ENCODE measurements at regions not wholly inside any gene's neighbourhood (a gene's known extent, or its start where the extent isn't known, plus 50 kb on each side); places are given as distances from the start of the nearest gene placed in this dataset.
A peak's percentile ranks its signal among the peaks of the same experiment; 100 is the strongest.
"Not testable (repeated sequence)": the region's sequence is repeated elsewhere in the genome, so short reads cannot be mapped to it uniquely, and the experiment has no call there.

DNA sequence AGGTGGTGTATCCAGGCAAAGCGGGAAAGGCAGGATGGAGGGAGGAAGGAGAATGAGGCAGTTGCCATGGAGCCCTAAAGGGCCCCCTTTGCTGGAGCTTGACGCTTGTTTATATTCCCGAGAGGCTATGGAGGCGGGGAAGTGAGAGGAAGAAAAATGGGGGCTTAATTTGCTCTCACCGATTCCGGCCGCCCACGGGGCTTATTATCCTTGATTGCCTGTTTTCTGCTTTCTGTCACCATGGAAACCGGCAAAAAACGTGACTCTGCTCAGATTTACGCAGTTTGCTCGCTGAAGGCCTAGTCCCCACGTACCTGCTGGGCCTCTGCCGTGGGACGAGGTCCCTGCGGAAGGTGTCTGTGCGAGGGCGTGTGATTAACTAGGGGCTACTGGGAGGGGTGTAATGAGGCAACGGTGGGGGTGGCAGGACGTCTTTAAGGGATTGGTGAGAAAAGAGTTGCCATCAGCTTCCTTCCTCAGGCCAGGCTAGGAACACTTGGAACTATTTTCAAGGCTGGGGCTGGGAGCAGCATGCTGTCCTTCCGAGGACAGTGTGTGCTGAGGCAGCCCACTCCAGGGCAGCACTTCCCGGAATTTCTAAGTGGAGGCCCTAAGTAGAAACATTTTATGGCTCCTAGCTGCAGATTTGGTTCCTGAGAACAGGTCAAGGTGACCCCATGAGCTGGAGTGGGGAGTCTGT is 110.8 kb upstream of the NDN start:
- Histone ChIP-seq H3K4me1 (ENCODE audit: insufficient read depth, low read length) (peaks cover 19% of the 10 kb centered on the region), H3K9me3 (ENCODE audit: low read length) (peaks cover 2% of the 10 kb centered on the region), H3K27me3 (ENCODE audit: insufficient read depth, low read length) (no peaks in the 10 kb centered on the region), H3K4me3 (ENCODE audit: low read length) (peak overlapping the region; percentile 25), H3K36me3 (ENCODE audit: insufficient read depth, low read length) (no peaks in the 10 kb centered on the region), H2AFZ (ENCODE audit: low read depth, low read length) (no peak overlapping the region)

GRCh38 chr15:23801881-23802280 is 114.8 kb upstream of the NDN start:
- Histone ChIP-seq H3K9me3 (ENCODE audit: low read length) (no peaks in the 10 kb centered on the region), H2AFZ (ENCODE audit: low read depth, low read length) (no peak overlapping the region), H3K4me1 (ENCODE audit: insufficient read depth, low read length) (peaks cover 16% of the 10 kb centered on the region), H3K36me3 (ENCODE audit: insufficient read depth, low read length) (no peaks in the 10 kb centered on the region), H3K27me3 (ENCODE audit: insufficient read depth, low read length) (no peaks in the 10 kb centered on the region), H3K4me3 (ENCODE audit: low read length) (no peak overlapping the region)

- H3K4me1 ChIP-seq (ENCODE audit: insufficient read depth, low read length); H3K27me3 ChIP-seq (ENCODE audit: insufficient read depth, low read length); H3K9me3 ChIP-seq (ENCODE audit: low read length); H3K36me3 ChIP-seq (ENCODE audit: insufficient read depth, low read length); H3K4me3 ChIP-seq (ENCODE audit: low read length); H2AFZ ChIP-seq (ENCODE audit: low read depth, low read length): not testable (repeated sequence)
Measured at GRCh38 chr15:23802896-23803435, 115.9 kb upstream of the NDN start.

DNA sequence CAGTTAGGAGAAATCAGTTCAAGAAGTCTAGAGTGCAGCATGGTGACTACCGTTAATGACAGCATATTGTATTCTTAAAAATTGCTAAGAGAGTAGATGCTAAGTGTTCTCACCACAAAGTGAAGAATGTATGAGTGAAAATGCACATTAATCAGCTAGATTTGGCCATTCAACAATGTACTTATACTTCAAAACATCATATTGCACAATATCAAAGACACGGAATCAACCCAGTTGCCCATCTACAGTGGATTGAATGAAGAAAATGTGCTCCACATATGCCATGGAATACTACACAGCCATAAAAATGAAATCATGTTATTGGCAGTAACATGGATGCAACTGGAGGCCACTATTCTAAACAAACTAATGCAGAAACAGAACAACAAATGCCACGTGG is 119.9 kb upstream of the NDN start:
- Histone ChIP-seq H2AFZ (ENCODE audit: low read depth, low read length) (no peak overlapping the region), H3K4me1 (ENCODE audit: insufficient read depth, low read length) (no peaks in the 10 kb centered on the region), H3K36me3 (ENCODE audit: insufficient read depth, low read length) (no peaks in the 10 kb centered on the region), H3K27me3 (ENCODE audit: insufficient read depth, low read length) (no peaks in the 10 kb centered on the region), H3K9me3 (ENCODE audit: low read length) (no peaks in the 10 kb centered on the region), H3K4me3 (ENCODE audit: low read length) (no peak overlapping the region)

DNA sequence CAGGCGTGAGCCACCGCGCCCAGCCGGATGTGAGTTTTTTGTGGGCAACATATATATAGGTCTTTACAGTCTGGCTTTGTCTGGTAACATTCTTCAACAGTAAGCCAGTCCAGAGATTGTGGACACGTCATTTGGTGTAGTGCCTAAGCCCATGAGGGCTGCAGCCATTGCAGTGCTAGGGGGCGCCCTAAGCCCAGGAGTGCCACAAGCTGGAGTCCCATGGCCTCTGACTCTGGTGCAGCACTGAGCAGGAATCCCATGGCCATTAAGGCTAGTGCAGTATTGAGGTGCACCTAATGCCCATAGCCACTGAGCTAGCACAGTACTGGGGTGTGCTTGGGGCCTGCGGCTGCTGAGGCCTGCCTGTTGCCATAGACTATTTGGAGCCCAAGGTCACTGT is 136.4 kb upstream of the NDN start:
- no peak overlapping the region for H2AFZ ChIP-seq (ENCODE audit: low read depth, low read length)
- H3K9me3 ChIP-seq (ENCODE audit: low read length) = peaks cover 2% of the 10 kb centered on the region
- H3K27me3 ChIP-seq (ENCODE audit: insufficient read depth, low read length) = no peaks in the 10 kb centered on the region
- no peaks in the 10 kb centered on the region for H3K36me3 ChIP-seq (ENCODE audit: insufficient read depth, low read length)
- no peak overlapping the region for H3K4me3 ChIP-seq (ENCODE audit: low read length)
- H3K4me1 ChIP-seq (ENCODE audit: insufficient read depth, low read length) = no peaks in the 10 kb centered on the region

GRCh38 chr15:23828786-23829185 is 141.7 kb upstream of the NDN start:
- Histone ChIP-seq H3K27me3 (ENCODE audit: insufficient read depth, low read length) (no peaks in the 10 kb centered on the region), H3K4me3 (ENCODE audit: low read length) (no peak overlapping the region), H2AFZ (ENCODE audit: low read depth, low read length) (no peak overlapping the region), H3K9me3 (ENCODE audit: low read length) (no peaks in the 10 kb centered on the region), H3K4me1 (ENCODE audit: insufficient read depth, low read length) (no peaks in the 10 kb centered on the region), H3K36me3 (ENCODE audit: insufficient read depth, low read length) (no peaks in the 10 kb centered on the region)

DNA sequence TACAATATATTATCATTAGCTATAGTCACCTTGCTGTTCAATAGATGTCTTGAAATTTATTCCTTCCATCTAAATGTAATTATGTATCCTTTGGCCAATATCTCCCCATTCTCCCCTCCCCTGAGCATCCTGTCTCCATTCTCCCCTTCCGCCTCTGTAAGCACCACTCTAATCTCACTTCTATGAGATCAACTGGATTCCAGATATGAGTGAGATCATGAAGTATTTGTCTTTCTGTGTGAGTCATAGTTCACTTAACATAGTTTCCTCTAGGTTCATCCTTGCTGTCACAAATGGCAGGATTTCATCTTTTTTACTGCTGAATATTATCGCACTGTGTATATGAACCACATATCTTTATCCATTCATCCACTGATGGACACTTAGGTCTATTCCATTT is 148.8 kb upstream of the NDN start:
- no peaks in the 10 kb centered on the region for H3K36me3 ChIP-seq (ENCODE audit: insufficient read depth, low read length)
- H3K9me3 ChIP-seq (ENCODE audit: low read length) = no peaks in the 10 kb centered on the region
- no peaks in the 10 kb centered on the region for H3K27me3 ChIP-seq (ENCODE audit: insufficient read depth, low read length)
- H2AFZ ChIP-seq (ENCODE audit: low read depth, low read length) = no peak overlapping the region
- no peaks in the 10 kb centered on the region for H3K4me1 ChIP-seq (ENCODE audit: insufficient read depth, low read length)
- no peak overlapping the region for H3K4me3 ChIP-seq (ENCODE audit: low read length)

DNA sequence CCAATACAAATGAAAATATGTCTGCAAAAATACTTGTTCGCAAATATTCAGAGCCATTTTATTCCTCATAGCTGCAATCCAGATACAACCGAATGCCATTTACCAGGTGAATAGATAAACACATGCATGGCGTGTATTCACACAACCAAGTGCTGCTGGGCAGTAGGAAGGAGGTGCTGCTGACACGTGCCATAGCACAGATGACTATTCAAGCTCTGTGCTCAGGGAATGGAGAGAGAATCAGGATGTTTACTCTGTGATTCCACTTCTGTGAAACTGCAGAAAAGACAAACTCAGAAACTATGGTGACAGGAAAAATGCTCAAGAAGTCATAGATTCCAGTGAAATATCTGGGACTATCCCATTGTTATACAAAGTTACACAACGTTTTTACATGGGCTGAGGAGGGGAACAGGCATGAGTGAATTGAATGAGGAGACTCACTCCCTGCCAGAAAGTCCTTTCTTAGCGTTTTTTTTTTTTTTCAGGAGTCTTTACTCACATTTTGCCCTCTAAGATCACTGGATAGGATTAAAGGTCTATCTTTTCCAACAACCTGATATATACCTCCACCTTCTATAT is 152.9 kb upstream of the NDN start:
- H3K4me3 ChIP-seq (ENCODE audit: low read length) = no peak overlapping the region
- no peaks in the 10 kb centered on the region for H3K27me3 ChIP-seq (ENCODE audit: insufficient read depth, low read length)
- no peaks in the 10 kb centered on the region for H3K4me1 ChIP-seq (ENCODE audit: insufficient read depth, low read length)
- H3K9me3 ChIP-seq (ENCODE audit: low read length) = no peaks in the 10 kb centered on the region
- H3K36me3 ChIP-seq (ENCODE audit: insufficient read depth, low read length) = no peaks in the 10 kb centered on the region
- no peak overlapping the region for H2AFZ ChIP-seq (ENCODE audit: low read depth, low read length)

DNA sequence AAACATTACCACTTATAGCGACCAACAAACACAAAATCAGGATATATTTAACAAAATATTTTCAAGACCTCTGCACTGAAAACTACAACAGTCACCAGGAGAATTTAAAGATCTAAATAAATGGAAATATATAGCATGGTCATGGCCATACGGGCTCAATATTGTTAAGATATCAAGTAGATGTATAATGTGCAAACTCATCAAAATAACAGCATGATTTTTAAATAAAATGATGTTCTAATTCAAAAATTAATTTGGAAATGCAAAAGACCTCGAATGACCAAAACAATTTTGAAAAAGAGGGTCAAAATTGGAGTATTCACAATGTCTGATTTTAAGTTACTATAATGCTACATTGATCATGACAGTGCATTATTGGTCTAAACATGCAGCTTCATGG is 159.1 kb upstream of the NDN start:
- Histone ChIP-seq H3K9me3 (ENCODE audit: low read length) (no peaks in the 10 kb centered on the region), H2AFZ (ENCODE audit: low read depth, low read length) (no peak overlapping the region), H3K36me3 (ENCODE audit: insufficient read depth, low read length) (no peaks in the 10 kb centered on the region), H3K4me3 (ENCODE audit: low read length) (no peak overlapping the region), H3K4me1 (ENCODE audit: insufficient read depth, low read length) (no peaks in the 10 kb centered on the region), H3K27me3 (ENCODE audit: insufficient read depth, low read length) (no peaks in the 10 kb centered on the region)

GRCh38 chr15:23850666-23851065 is 163.6 kb upstream of the NDN start:
- H3K36me3 ChIP-seq (ENCODE audit: insufficient read depth, low read length) = no peaks in the 10 kb centered on the region
- no peak overlapping the region for H2AFZ ChIP-seq (ENCODE audit: low read depth, low read length)
- H3K9me3 ChIP-seq (ENCODE audit: low read length) = no peaks in the 10 kb centered on the region
- H3K4me3 ChIP-seq (ENCODE audit: low read length) = no peak overlapping the region
- H3K27me3 ChIP-seq (ENCODE audit: insufficient read depth, low read length) = no peaks in the 10 kb centered on the region
- peaks cover 20% of the 10 kb centered on the region for H3K4me1 ChIP-seq (ENCODE audit: insufficient read depth, low read length)

- Histone ChIP-seq H2AFZ (ENCODE audit: low read depth, low read length) (no peak overlapping the region), H3K36me3 (ENCODE audit: insufficient read depth, low read length) (no peaks in the 10 kb centered on the region), H3K4me3 (ENCODE audit: low read length) (no peak overlapping the region), H3K4me1 (ENCODE audit: insufficient read depth, low read length) (peaks cover 22% of the 10 kb centered on the region), H3K27me3 (ENCODE audit: insufficient read depth, low read length) (no peaks in the 10 kb centered on the region), H3K9me3 (ENCODE audit: low read length) (no peaks in the 10 kb centered on the region)
Measured at GRCh38 chr15:23851921-23852320, 164.8 kb upstream of the NDN start.

DNA sequence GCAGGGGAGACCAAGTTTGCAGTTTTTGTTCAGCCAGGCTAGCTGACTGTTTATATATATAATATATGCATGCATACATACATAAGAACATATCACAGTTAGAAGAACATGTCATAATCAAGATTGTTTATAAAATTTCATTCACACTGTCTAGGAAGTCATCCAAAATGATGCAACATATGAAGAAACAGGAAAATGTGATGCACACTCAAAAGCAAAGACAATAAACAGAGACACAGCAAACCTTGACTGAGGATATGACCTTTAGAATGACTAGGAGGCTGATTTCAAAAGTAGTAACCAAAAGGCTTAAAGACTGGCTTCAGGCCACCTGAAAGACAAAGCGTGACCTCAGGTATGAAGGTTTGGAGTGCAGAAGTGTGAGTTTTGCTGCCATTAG is 166.2 kb upstream of the NDN start:
- no peak overlapping the region for H3K4me3 ChIP-seq (ENCODE audit: low read length)
- no peaks in the 10 kb centered on the region for H3K9me3 ChIP-seq (ENCODE audit: low read length)
- H3K4me1 ChIP-seq (ENCODE audit: insufficient read depth, low read length) = peaks cover 33% of the 10 kb centered on the region
- no peaks in the 10 kb centered on the region for H3K27me3 ChIP-seq (ENCODE audit: insufficient read depth, low read length)
- no peak overlapping the region for H2AFZ ChIP-seq (ENCODE audit: low read depth, low read length)
- no peaks in the 10 kb centered on the region for H3K36me3 ChIP-seq (ENCODE audit: insufficient read depth, low read length)

DNA sequence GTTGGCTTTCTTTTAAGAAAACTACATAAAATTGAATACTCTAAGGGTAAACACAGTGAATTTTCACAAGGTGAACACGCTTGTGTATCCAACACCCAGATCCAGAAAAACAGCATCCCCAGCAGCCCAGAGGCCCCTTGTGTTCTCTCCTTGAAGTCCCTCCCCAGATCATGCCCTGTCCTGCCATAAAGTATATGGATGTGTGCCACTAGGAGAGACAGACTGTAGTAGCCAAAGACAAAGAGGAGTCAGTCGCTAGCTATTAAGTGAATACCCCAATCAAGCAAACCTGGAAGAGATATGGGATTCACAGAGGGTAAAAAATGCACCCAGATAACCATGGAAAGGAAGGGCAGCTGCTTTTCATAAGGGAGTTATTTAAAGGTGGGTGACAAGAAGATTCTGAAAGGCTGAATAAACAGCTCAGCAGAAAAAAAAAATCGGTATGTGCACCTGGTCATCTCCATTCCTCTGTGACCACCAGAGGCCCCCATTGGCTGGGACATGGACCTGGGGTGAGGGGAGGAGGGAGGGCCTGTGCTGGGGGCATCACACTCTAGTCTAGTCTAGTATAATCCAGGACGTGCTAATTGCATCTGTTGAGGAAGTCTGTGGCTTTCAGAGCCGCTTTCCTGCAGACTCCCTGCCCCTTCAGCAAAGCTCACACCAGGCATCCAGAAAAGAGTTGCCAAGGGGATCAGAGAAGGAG is 167.3 kb upstream of the NDN start:
- no peak overlapping the region for H3K4me3 ChIP-seq (ENCODE audit: low read length)

More for the DNA sequence above, 167.3 kb upstream of the NDN start:
- H2AFZ ChIP-seq (ENCODE audit: low read depth, low read length) = no peak overlapping the region
- H3K27me3 ChIP-seq (ENCODE audit: insufficient read depth, low read length) = no peaks in the 10 kb centered on the region
- H3K9me3 ChIP-seq (ENCODE audit: low read length) = no peaks in the 10 kb centered on the region
- H3K4me1 ChIP-seq (ENCODE audit: insufficient read depth, low read length) = peaks cover 43% of the 10 kb centered on the region
- H3K36me3 ChIP-seq (ENCODE audit: insufficient read depth, low read length) = no peaks in the 10 kb centered on the region
